OCI-M1 (cell line): ENCODE measurements at regions not wholly inside any gene's neighbourhood (a gene's known extent, or its start where the extent isn't known, plus 50 kb on each side); places are given as distances from the start of the nearest gene placed in this dataset.

Source experiments
- DNase-seq: peaks from one replicate; lab custom pipeline; 2025; lab: John Stamatoyannopoulos, UW

- DNase-seq = no peak
These were observed 51.0 kb upstream of the CEP162 start for GRCh38 chr6:84278321-84278998.
